IMR-90 (cell line): ENCODE measurements at regions not wholly inside any gene's neighbourhood (a gene's known extent, or its start where the extent isn't known, plus 50 kb on each side); places are given as distances from the start of the nearest gene placed in this dataset.

Experiments used
- ATAC-seq: fragments of 200-7000 bp; cut with Tn5 transposase; 2 replicates; pipeline ENCODE4 v1.9.1; 2020; ENCODE audit warnings: low read depth, mild to moderate bottlenecking, moderate library complexity
- BruUV-seq: library from RNA; stranded (reverse); fragments of 400-500 nt; replicated peaks from 2 replicates; lab custom pipeline; 2021; lab: Mats Ljungman, UMichigan
- CTCF ChIA-PET: fragments of 300-600 bp; formaldehyde crosslinking; extraction: SDS; loops from one replicate; lab custom pipeline; 2021; ENCODE audit warnings: antibody characterized with exemption; lab: Yijun Ruan, JAX
- POLR2A ChIA-PET: fragments of 300-600 bp; sonication (Branson Sonifier 250); formaldehyde crosslinking; loops from one replicate; lab custom pipeline; 2022; ENCODE audit warnings: antibody characterized with exemption; ENCODE audit not compliant: unreplicated experiment; lab: Charles Lee
- DNase-seq: peaks from one replicate; pipeline ENCODE4 v3.0.0; 2013
- H2AFZ ChIP-seq: replicated peaks from 2 replicates; pipeline ENCODE3; 2013; ENCODE audit warnings: low read length, mild to moderate bottlenecking; ENCODE audit not compliant: poor library complexity
- H2AK5ac ChIP-seq: 2 replicates; pipeline ENCODE4 v1.6.1; 2013; ENCODE audit warnings: low read depth, low read length, inconsistent platforms
- H2AK9ac ChIP-seq: replicated peaks from 2 replicates; pipeline ENCODE3; 2013; ENCODE audit warnings: mild to moderate bottlenecking, low read depth, low read length, moderate library complexity; ENCODE audit not compliant: poor library complexity
- H2BK120ac ChIP-seq: 2 replicates; pipeline ENCODE4 v1.6.1; 2013; ENCODE audit warnings: low read depth, low read length, inconsistent platforms
- H2BK15ac ChIP-seq: 3 replicates; pipeline ENCODE4 v1.6.1; 2013; ENCODE audit warnings: low read depth, low read length, inconsistent platforms
- H2BK20ac ChIP-seq: 2 replicates; pipeline ENCODE4 v1.6.1; 2013; ENCODE audit warnings: low read depth, mild to moderate bottlenecking, inconsistent platforms, low read length, moderate library complexity
- H2BK5ac ChIP-seq: 2 replicates; pipeline ENCODE4 v1.6.1; 2013; ENCODE audit warnings: mild to moderate bottlenecking, low read depth, low read length, inconsistent platforms; ENCODE audit not compliant: poor library complexity, severe bottlenecking
- H3K14ac ChIP-seq: replicated peaks from 2 replicates; pipeline ENCODE4 v1.6.1; 2013; ENCODE audit warnings: low read depth, low read length, inconsistent platforms
- H3K18ac ChIP-seq: 2 replicates; pipeline ENCODE4 v1.6.1; 2013; ENCODE audit warnings: low read depth, low read length, control low read depth
- H3K23ac ChIP-seq: 2 replicates; pipeline ENCODE4 v1.6.1; 2013; ENCODE audit warnings: low read depth, low read length, inconsistent platforms
- H3K27ac ChIP-seq: 2 replicates; pipeline ENCODE4 v1.5.1; 2013; ENCODE audit warnings: mild to moderate bottlenecking, control low read depth, low read length; ENCODE audit not compliant: insufficient read depth
- H3K27me3 ChIP-seq: 2 replicates; pipeline ENCODE4 v1.6.1; 2013; ENCODE audit warnings: low read length; ENCODE audit not compliant: control insufficient read depth, insufficient read depth
- H3K36me3 ChIP-seq: 2 replicates; pipeline ENCODE4 v1.6.1; 2013; ENCODE audit warnings: low read length, mixed read lengths; ENCODE audit not compliant: control insufficient read depth, insufficient read depth
- H3K4ac ChIP-seq: 2 replicates; pipeline ENCODE4 v1.6.1; 2013; ENCODE audit warnings: low read depth, low read length, inconsistent platforms
- H3K4me1 ChIP-seq: 2 replicates; pipeline ENCODE4 v1.6.1; 2013; ENCODE audit warnings: low read length, mixed read lengths; ENCODE audit not compliant: control insufficient read depth, insufficient read depth
- H3K4me2 ChIP-seq: 2 replicates; pipeline ENCODE4 v1.6.1; 2013; ENCODE audit warnings: low read depth, mild to moderate bottlenecking, control low read depth, low read length, moderate library complexity
- H3K4me3 ChIP-seq: 2 replicates; pipeline ENCODE4 v1.5.1; 2013; ENCODE audit warnings: low read depth, mild to moderate bottlenecking, control low read depth, low read length, moderate library complexity; ENCODE audit not compliant: insufficient read depth
- H3K56ac ChIP-seq: 2 replicates; pipeline ENCODE4 v1.6.1; 2013; ENCODE audit warnings: low read length, inconsistent platforms; ENCODE audit not compliant: insufficient read depth; ENCODE audit errors: extremely low read depth
- H3K79me1 ChIP-seq, 2 experiments: 2 replicates each; pipeline ENCODE4 v1.6.1; 2013; ENCODE audit warnings: low read length in 2 of 2, inconsistent platforms in 1 of 2, low read depth in 1 of 2
- H3K9ac ChIP-seq: 2 replicates; pipeline ENCODE4 v1.6.1; 2013; ENCODE audit warnings: low read depth, low read length, control low read depth
- H3K9me1 ChIP-seq: 2 replicates; pipeline ENCODE4 v1.6.1; 2013; ENCODE audit warnings: low read length, inconsistent platforms; ENCODE audit not compliant: insufficient read depth
- H3K9me3 ChIP-seq: 2 replicates; pipeline ENCODE4 v1.6.1; 2013; ENCODE audit warnings: low read length; ENCODE audit not compliant: control insufficient read depth, insufficient read depth
- H4K20me1 ChIP-seq: 2 replicates; pipeline ENCODE4 v1.6.1; 2013; ENCODE audit warnings: low read length, inconsistent platforms; ENCODE audit not compliant: insufficient read depth
- H4K5ac ChIP-seq: 2 replicates; pipeline ENCODE4 v1.6.1; 2013; ENCODE audit warnings: mild to moderate bottlenecking, low read depth, low read length, control low read depth
- H4K8ac ChIP-seq, 2 experiments: 2 replicates each; pipeline ENCODE4 v1.6.1; 2013; ENCODE audit warnings: low read depth in 2 of 2, low read length in 2 of 2, control low read depth in 1 of 2, inconsistent platforms in 1 of 2
- H4K91ac ChIP-seq: 2 replicates; pipeline ENCODE4 v1.6.1; 2013; ENCODE audit warnings: low read depth, low read length, inconsistent platforms; ENCODE audit not compliant: insufficient read depth
- BHLHE40 ChIP-seq: fragments of 150-350 bp; IDR thresholded peaks from 2 replicates; pipeline ENCODE4 v1.6.1; 2016; ENCODE audit warnings: mild to moderate bottlenecking, low read depth, low read length
- CEBPB ChIP-seq: IDR thresholded peaks from 2 replicates; pipeline ENCODE4 v1.6.1; 2012; ENCODE audit warnings: low read depth, low read length, improper control_type of control experiment
- CHD1 ChIP-seq: IDR thresholded peaks from 2 replicates; pipeline ENCODE4 v1.6.1; 2012; ENCODE audit warnings: low read depth, low read length, improper control_type of control experiment
- FOS ChIP-seq: fragments of 150-350 bp; IDR thresholded peaks from 2 replicates; pipeline ENCODE4 v1.6.1; 2016; ENCODE audit warnings: low read depth, low read length
- MAFK ChIP-seq: IDR thresholded peaks from 2 replicates; pipeline ENCODE4 v1.6.1; 2012; ENCODE audit warnings: low read depth, low read length, improper control_type of control experiment
- MAZ ChIP-seq: IDR thresholded peaks from 2 replicates; pipeline ENCODE4 v1.6.1; 2012; ENCODE audit warnings: low read depth, mild to moderate bottlenecking, low read length, improper control_type of control experiment, moderate library complexity, borderline replicate concordance
- NFE2L2 ChIP-seq: fragments of 150-350 bp; IDR thresholded peaks from 2 replicates; pipeline ENCODE4 v1.6.1; 2016; ENCODE audit warnings: low read depth, mild to moderate bottlenecking, low read length
- POLR2A ChIP-seq: IDR thresholded peaks from 2 replicates; pipeline ENCODE4 v1.6.1; 2012; ENCODE audit warnings: mild to moderate bottlenecking, low read depth, low read length
- RAD21 ChIP-seq: IDR thresholded peaks from 2 replicates; pipeline ENCODE4 v1.6.1; 2012; ENCODE audit warnings: low read length, improper control_type of control experiment
- RCOR1 ChIP-seq: IDR thresholded peaks from 2 replicates; pipeline ENCODE4 v1.6.1; 2012; ENCODE audit warnings: mild to moderate bottlenecking, low read length, improper control_type of control experiment; ENCODE audit not compliant: insufficient replicate concordance
- RFX5 ChIP-seq: IDR thresholded peaks from 2 replicates; pipeline ENCODE4 v1.8.0; 2012; ENCODE audit warnings: low read depth, mild to moderate bottlenecking, low read length, moderate library complexity
- SMC3 ChIP-seq: fragments of 150-350 bp; IDR thresholded peaks from 2 replicates; pipeline ENCODE4 v1.6.1; 2016; ENCODE audit warnings: low read depth, mild to moderate bottlenecking, antibody characterized with exemption, low read length, moderate library complexity
- WGBS, 2 experiments: methylation state at CpG; one replicate each; pipeline versions ENCODE4 v1.1.5 to v1.1.7; 2013; ENCODE audit warnings: missing lambda C conversion rate in 2 of 2; ENCODE audit not compliant: insufficient read length in 1 of 2; ENCODE audit errors: extremely low coverage in 2 of 2; 5-methylcytosine and 5-hydroxymethylcytosine counted together
- dilution Hi-C: fragments of 300-500 bp; cut with HindIII; formaldehyde crosslinking; loops from one replicate; pipeline ENCODE4 v1.14.3; 2018; ENCODE audit warnings: low sequenced_read_pairs; ENCODE audit not compliant: unreplicated experiment
- in situ Hi-C: fragments of 300-500 bp; cut with MboI; formaldehyde crosslinking; loops from 3 replicates; pipeline ENCODE4 v1.14.3; 2019; ENCODE audit warnings: low sequenced_read_pairs, inconsistent platforms, mixed read lengths
- intact Hi-C: fragments of 100-400 bp; cut with micrococcal nuclease; formaldehyde crosslinking; loops from 2 replicates; pipeline ENCODE4 v1.10.0; 2022
- TF ChIP-seq, protein P1 (sequence below): fragments of 150-350 bp; IDR thresholded peaks from 2 replicates; pipeline ENCODE4 v1.6.1; 2016; ENCODE audit warnings: low read depth, mild to moderate bottlenecking, low read length, moderate library complexity, borderline replicate concordance
- TF ChIP-seq, protein P2 (sequence below): fragments of 150-350 bp; IDR thresholded peaks from 2 replicates; pipeline ENCODE4 v1.6.1; 2017; ENCODE audit warnings: mild to moderate bottlenecking, antibody characterized with exemption, low read length, low read depth

DNA sequence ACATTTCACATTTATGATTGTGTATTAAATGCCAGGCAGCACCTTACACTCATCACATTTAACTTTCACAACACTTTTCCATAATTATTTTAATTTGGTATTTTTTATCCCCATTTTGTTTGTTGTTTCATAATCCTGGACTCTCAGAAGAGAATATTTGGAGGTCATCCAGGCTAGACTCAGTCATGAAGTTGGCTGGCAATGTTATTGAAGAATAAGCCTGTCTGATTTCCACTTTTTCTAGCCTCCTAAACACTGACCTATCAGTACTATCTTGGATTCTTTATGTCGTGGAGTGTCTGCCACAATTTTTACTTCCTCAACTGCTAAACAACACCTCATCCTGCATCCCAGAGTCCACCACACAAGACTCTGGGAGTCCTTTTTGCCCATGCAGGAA is 372.3 kb upstream of the NRP1 start:
- BruUV-seq = no TSS peak
- 25% methylated on average over 1 of the region's 1 CpG; no CpG with 5 or more reads in 1 of the 2 experiments for WGBS, 2 experiments
- Histone ChIP-seq H3K9me3 (no peaks in the 10 kb centered on the region), H3K9me1 (no peaks in the 10 kb centered on the region; the same call in none of the 2 replicates), H3K56ac (no peak overlapping the region), H3K79me1 (no peaks in the 10 kb centered on the region), H3K4me3 (no peak overlapping the region), H3K9ac (no peak overlapping the region), H4K20me1 (no peaks in the 10 kb centered on the region), H3K4me1 (peaks cover 3% of the 10 kb centered on the region; the same call in 1 of the 2 replicates), H2BK15ac (no peak overlapping the region), H4K8ac (no peak overlapping the region), H2BK120ac (no peak overlapping the region), H3K18ac (no peak overlapping the region), H3K36me3 (no peaks in the 10 kb centered on the region), H3K14ac (no peak overlapping the region), H3K27me3 (peaks cover 5% of the 10 kb centered on the region; the same call in 1 of the 2 replicates), H4K5ac (no peak overlapping the region), H2AK5ac (no peak overlapping the region), H2BK20ac (no peak overlapping the region), H2BK5ac (no peak overlapping the region), H3K4me2 (no peak overlapping the region), H2AK9ac (no peak overlapping the region), H3K4ac (no peak overlapping the region), H3K23ac (no peak overlapping the region), H2AFZ (no peak overlapping the region), H4K91ac (no peak overlapping the region), H3K27ac (no peak overlapping the region)
- POLR2A ChIA-PET = no interaction called here
- TF ChIP-seq MAZ (no peak), CEBPB (no peak), SMC3 (no peak), CHD1 (no peak), POLR2A (no peak), MAFK (no peak), NFE2L2 (no peak), RAD21 (no peak), BHLHE40 (no peak), RCOR1 (no peak), RFX5 (no peak), FOS (no peak)
- TF ChIP-seq, protein P1, sequence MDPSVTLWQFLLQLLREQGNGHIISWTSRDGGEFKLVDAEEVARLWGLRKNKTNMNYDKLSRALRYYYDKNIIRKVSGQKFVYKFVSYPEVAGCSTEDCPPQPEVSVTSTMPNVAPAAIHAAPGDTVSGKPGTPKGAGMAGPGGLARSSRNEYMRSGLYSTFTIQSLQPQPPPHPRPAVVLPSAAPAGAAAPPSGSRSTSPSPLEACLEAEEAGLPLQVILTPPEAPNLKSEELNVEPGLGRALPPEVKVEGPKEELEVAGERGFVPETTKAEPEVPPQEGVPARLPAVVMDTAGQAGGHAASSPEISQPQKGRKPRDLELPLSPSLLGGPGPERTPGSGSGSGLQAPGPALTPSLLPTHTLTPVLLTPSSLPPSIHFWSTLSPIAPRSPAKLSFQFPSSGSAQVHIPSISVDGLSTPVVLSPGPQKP = no peak
- TF ChIP-seq, protein P2, sequence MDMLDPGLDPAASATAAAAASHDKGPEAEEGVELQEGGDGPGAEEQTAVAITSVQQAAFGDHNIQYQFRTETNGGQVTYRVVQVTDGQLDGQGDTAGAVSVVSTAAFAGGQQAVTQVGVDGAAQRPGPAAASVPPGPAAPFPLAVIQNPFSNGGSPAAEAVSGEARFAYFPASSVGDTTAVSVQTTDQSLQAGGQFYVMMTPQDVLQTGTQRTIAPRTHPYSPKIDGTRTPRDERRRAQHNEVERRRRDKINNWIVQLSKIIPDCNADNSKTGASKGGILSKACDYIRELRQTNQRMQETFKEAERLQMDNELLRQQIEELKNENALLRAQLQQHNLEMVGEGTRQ = no peak
- dilution Hi-C loops = no loop called here
- intact Hi-C loops = loop anchor here (10.0 kb wide), 1 partner anchor 372 kb away; the partner anchor contains the start of gene NRP1
- ATAC-seq (no peak), DNase-seq (peak; percentile 28)
- CTCF ChIA-PET = no interaction called here
- in situ Hi-C loops = no loop called here
